HEK293 (cell line): ENCODE measurements at regions not wholly inside any gene's neighbourhood (a gene's known extent, or its start where the extent isn't known, plus 50 kb on each side); places are given as distances from the start of the nearest gene placed in this dataset.
"Not testable (repeated sequence)": the region's sequence is repeated elsewhere in the genome, so short reads cannot be mapped to it uniquely, and the experiment has no call there.

Experiments used
- CTCF ChIA-PET: fragments of 350-600 bp; formaldehyde crosslinking; extraction: SDS; loops from one replicate; lab custom pipeline; 2021; ENCODE audit warnings: antibody characterized with exemption; lab: Yijun Ruan, JAX
- POLR2A ChIA-PET: fragments of 300-600 bp; formaldehyde crosslinking; extraction: SDS; loops from one replicate; lab custom pipeline; 2020; ENCODE audit warnings: antibody characterized with exemption, inconsistent platforms; lab: Yijun Ruan, JAX
- H3K27ac ChIP-seq: fragments of 200-500 bp; sonication (Bioruptor generic); 2 replicates; pipeline ENCODE4 v1.5.1; 2014; ENCODE audit warnings: low read depth, low read length, control low read depth, inconsistent platforms; ENCODE audit errors: extremely low read depth
- H3K36me3 ChIP-seq, 2 experiments: fragments of 200-500 bp in 1 of 2; sonication (Bioruptor generic) in 1 of 2; 1 replicate in 1 of 2; 2 replicates in 1 of 2; pipeline ENCODE4 v1.5.1; 2014 to 2017; ENCODE audit warnings: inconsistent platforms in 2 of 2, low read length in 2 of 2; ENCODE audit not compliant: control insufficient read depth in 2 of 2, insufficient read depth in 1 of 2
- H3K4me1 ChIP-seq: fragments of 200-500 bp; sonication (Bioruptor generic); 2 replicates; pipeline ENCODE4 v1.5.1; 2014; ENCODE audit warnings: mild to moderate bottlenecking, low read length, inconsistent platforms; ENCODE audit not compliant: control insufficient read depth, insufficient read depth
- H3K4me3 ChIP-seq: 2 replicates; pipeline ENCODE4 v1.5.1; 2011; ENCODE audit warnings: low read depth, mild to moderate bottlenecking, control low read depth, low read length, moderate library complexity
- H3K9me3 ChIP-seq: fragments of 200-500 bp; sonication (Bioruptor generic); 2 replicates; pipeline ENCODE4 v1.5.1; 2014; ENCODE audit warnings: low read depth, low read length, inconsistent platforms; ENCODE audit not compliant: control insufficient read depth, insufficient read depth
- HOXC10 ChIP-seq: sonication (generic); formaldehyde crosslinking; IDR thresholded peaks from 2 replicates; pipeline ENCODE4 v1.8.1; 2023; ENCODE audit warnings: mild to moderate bottlenecking, missing genetic modification reagents
- KLF1 ChIP-seq: fragments of 450-650 bp; formaldehyde crosslinking; IDR thresholded peaks from 2 replicates; pipeline ENCODE4 v1.5.1; 2016; ENCODE audit warnings: missing biosample characterization, missing genetic modification characterization
- KLF10 ChIP-seq: fragments of 450-650 bp; IDR thresholded peaks from 2 replicates; pipeline ENCODE4 v1.5.1; 2018; ENCODE audit warnings: missing biosample characterization, mild to moderate bottlenecking, missing genetic modification characterization
- TCF7L2 ChIP-seq: IDR thresholded peaks from 2 replicates; pipeline ENCODE4 v1.6.1; 2011; ENCODE audit warnings: low read depth, mild to moderate bottlenecking, inconsistent platforms, low read length, moderate library complexity, borderline replicate concordance
- YY2 ChIP-seq: fragments of 450-650 bp; formaldehyde crosslinking; IDR thresholded peaks from 2 replicates; pipeline ENCODE4 v1.5.1; 2016; ENCODE audit warnings: missing biosample characterization, missing genetic modification characterization
- ZNF214 ChIP-seq: fragments of 450-650 bp; formaldehyde crosslinking; IDR thresholded peaks from 2 replicates; pipeline ENCODE4 v1.5.1; 2017; ENCODE audit warnings: missing biosample characterization, mild to moderate bottlenecking, missing genetic modification characterization, borderline replicate concordance
- ZNF23 ChIP-seq: fragments of 450-650 bp; formaldehyde crosslinking; IDR thresholded peaks from 2 replicates; pipeline ENCODE4 v1.5.1; 2016; ENCODE audit warnings: missing biosample characterization, missing genetic modification characterization, borderline replicate concordance
- ZNF24 ChIP-seq: fragments of 450-650 bp; formaldehyde crosslinking; IDR thresholded peaks from 2 replicates; pipeline ENCODE4 v1.5.1; 2016; ENCODE audit warnings: missing biosample characterization, missing genetic modification characterization
- ZNF501 ChIP-seq: fragments of 450-650 bp; formaldehyde crosslinking; IDR thresholded peaks from 2 replicates; pipeline ENCODE4 v1.5.1; 2016; ENCODE audit warnings: missing biosample characterization, missing genetic modification characterization
- ZNF747 ChIP-seq: fragments of 450-650 bp; formaldehyde crosslinking; IDR thresholded peaks from 2 replicates; pipeline ENCODE4 v1.5.1; 2016; ENCODE audit warnings: missing biosample characterization, missing genetic modification characterization
- ZNF785 ChIP-seq: fragments of 450-650 bp; formaldehyde crosslinking; IDR thresholded peaks from 2 replicates; pipeline ENCODE4 v1.5.1; 2016; ENCODE audit warnings: missing biosample characterization, missing genetic modification characterization
- ZSCAN23 ChIP-seq: fragments of 450-650 bp; formaldehyde crosslinking; IDR thresholded peaks from 2 replicates; pipeline ENCODE4 v1.5.1; 2016; ENCODE audit warnings: missing biosample characterization, missing genetic modification characterization
- ZXDB ChIP-seq: fragments of 450-650 bp; formaldehyde crosslinking; IDR thresholded peaks from 2 replicates; pipeline ENCODE4 v1.5.1; 2016; ENCODE audit warnings: missing biosample characterization, missing genetic modification characterization
- TF ChIP-seq, protein P1 (sequence below): fragments of 450-650 bp; formaldehyde crosslinking; IDR thresholded peaks from 2 replicates; pipeline ENCODE4 v1.5.1; 2016; ENCODE audit warnings: missing biosample characterization, missing genetic modification characterization
- TF ChIP-seq, protein P2 (sequence below): fragments of 450-650 bp; formaldehyde crosslinking; IDR thresholded peaks from 2 replicates; pipeline ENCODE4 v1.5.1; 2016; ENCODE audit warnings: missing biosample characterization, missing genetic modification characterization, low read depth
- TF ChIP-seq, protein P3 (sequence below): fragments of 450-650 bp; formaldehyde crosslinking; IDR thresholded peaks from 2 replicates; pipeline ENCODE4 v1.5.1; 2016; ENCODE audit warnings: missing biosample characterization, missing genetic modification characterization
- TF ChIP-seq, protein P4 (sequence below): fragments of 450-650 bp; formaldehyde crosslinking; IDR thresholded peaks from 2 replicates; pipeline ENCODE4 v1.5.1; 2016; ENCODE audit warnings: missing biosample characterization, missing genetic modification characterization
- TF ChIP-seq, protein P5 (sequence below): fragments of 450-650 bp; formaldehyde crosslinking; IDR thresholded peaks from 2 replicates; pipeline ENCODE4 v1.5.1; 2016; ENCODE audit warnings: missing biosample characterization, missing genetic modification characterization

DNA sequence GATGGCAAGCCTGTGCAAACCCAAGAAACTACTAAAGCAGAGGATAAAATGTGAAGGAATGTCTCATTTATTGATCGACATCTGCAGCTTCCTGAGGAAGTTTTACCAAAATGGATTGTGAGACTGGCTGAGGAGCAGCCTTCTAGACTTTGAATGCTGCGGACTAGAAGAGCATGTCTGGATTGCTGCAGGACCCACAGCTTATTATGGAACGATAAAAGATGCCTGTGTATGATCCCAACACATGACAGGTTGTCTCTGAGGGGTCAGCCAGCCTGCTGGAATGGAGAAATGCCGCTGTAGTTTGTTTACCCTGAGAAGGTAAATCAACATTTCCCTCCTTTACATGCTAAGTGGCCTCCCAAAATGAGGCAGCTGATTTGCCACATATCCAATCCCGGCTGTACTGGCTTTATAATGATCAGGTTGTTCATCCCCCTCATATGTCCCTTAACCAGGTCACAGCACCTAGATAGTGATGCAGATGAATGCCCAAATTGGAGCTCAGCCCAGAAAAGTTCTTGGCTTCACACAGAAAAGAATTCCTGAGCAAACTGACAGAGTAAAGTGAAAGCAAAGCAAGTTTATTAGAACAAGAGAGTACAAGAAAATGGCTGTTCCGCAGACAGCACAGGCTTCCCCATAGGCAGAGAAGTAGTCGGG lies 63.9 kb downstream of the IL12A start (continued):
- TF ChIP-seq ZXDB (no peak), ZNF23 (tag by site-specific recombination) (no peak), HOXC10 (CRISPR knock-in tag) (no peak), ZNF501 (tag by site-specific recombination) (no peak), KLF10 (tag by site-specific recombination) (no peak)

DNA sequence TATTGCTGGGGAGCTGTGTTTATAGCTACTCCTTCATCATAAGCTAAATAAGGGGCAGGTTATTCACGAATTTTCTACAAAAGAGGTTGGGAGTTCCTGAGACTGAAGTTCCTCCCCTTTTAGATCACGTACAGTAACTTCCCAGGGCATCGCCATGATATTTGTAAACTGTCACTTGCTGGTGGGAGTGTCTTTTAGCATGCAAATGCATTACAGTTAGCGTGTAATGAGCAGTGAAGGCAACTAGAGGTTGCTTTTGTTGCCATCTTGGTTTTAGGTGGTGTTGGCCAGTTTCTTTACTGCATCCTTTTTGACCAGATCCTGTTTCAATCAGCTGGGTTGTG lies 64.4 kb downstream of the IL12A start:
- Histone ChIP-seq H3K27ac (no peak overlapping the region), H3K4me1 (no peaks in the 10 kb centered on the region), H3K9me3 (no peaks in the 10 kb centered on the region)
- CTCF ChIA-PET: interaction anchor here (0.6 to 0.7 kb wide), 3 partner anchors 46 to 267 kb away, joined by 3 to 5 read pairs (median 4); no protein-coding TSS in a partner anchor
- POLR2A ChIA-PET: no interaction called here
- TF ChIP-seq YY2 (tag by site-specific recombination) (no peak), ZNF785 (tag by site-specific recombination) (no peak), ZNF214 (tag by site-specific recombination) (no peak), ZSCAN23 (tag by site-specific recombination) (no peak), ZNF747 (tag by site-specific recombination) (no peak), ZNF24 (tag by site-specific recombination) (no peak), KLF1 (tag by site-specific recombination) (no peak), TCF7L2 (no peak)
- TF ChIP-seq, protein P1, sequence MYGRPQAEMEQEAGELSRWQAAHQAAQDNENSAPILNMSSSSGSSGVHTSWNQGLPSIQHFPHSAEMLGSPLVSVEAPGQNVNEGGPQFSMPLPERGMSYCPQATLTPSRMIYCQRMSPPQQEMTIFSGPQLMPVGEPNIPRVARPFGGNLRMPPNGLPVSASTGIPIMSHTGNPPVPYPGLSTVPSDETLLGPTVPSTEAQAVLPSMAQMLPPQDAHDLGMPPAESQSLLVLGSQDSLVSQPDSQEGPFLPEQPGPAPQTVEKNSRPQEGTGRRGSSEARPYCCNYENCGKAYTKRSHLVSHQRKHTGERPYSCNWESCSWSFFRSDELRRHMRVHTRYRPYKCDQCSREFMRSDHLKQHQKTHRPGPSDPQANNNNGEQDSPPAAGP (tag by site-specific recombination): no peak
- TF ChIP-seq, protein P2, sequence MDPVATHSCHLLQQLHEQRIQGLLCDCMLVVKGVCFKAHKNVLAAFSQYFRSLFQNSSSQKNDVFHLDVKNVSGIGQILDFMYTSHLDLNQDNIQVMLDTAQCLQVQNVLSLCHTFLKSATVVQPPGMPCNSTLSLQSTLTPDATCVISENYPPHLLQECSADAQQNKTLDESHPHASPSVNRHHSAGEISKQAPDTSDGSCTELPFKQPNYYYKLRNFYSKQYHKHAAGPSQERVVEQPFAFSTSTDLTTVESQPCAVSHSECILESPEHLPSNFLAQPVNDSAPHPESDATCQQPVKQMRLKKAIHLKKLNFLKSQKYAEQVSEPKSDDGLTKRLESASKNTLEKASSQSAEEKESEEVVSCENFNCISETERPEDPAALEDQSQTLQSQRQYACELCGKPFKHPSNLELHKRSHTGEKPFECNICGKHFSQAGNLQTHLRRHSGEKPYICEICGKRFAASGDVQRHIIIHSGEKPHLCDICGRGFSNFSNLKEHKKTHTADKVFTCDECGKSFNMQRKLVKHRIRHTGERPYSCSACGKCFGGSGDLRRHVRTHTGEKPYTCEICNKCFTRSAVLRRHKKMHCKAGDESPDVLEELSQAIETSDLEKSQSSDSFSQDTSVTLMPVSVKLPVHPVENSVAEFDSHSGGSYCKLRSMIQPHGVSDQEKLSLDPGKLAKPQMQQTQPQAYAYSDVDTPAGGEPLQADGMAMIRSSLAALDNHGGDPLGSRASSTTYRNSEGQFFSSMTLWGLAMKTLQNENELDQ (tag by site-specific recombination): no peak
- TF ChIP-seq, protein P3, sequence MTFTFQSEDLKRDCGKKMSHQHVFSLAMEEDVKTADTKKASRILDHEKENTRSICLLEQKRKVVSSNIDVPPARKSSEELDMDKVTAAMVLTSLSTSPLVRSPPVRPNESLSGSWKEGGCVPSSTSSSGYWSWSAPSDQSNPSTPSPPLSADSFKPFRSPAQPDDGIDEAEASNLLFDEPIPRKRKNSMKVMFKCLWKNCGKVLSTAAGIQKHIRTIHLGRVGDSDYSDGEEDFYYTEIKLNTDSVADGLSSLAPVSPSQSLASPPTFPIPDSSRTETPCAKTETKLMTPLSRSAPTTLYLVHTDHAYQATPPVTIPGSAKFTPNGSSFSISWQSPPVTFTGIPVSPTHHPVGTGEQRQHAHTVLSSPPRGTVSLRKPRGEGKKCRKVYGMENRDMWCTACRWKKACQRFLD (tag by site-specific recombination): no peak
- TF ChIP-seq, protein P4, sequence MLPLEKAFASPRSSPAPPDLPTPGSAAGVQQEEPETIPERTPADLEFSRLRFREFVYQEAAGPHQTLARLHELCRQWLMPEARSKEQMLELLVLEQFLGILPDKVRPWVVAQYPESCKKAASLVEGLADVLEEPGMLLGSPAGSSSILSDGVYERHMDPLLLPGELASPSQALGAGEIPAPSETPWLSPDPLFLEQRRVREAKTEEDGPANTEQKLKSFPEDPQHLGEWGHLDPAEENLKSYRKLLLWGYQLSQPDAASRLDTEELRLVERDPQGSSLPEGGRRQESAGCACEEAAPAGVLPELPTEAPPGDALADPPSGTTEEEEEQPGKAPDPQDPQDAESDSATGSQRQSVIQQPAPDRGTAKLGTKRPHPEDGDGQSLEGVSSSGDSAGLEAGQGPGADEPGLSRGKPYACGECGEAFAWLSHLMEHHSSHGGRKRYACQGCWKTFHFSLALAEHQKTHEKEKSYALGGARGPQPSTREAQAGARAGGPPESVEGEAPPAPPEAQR: no peak
- TF ChIP-seq, protein P5, sequence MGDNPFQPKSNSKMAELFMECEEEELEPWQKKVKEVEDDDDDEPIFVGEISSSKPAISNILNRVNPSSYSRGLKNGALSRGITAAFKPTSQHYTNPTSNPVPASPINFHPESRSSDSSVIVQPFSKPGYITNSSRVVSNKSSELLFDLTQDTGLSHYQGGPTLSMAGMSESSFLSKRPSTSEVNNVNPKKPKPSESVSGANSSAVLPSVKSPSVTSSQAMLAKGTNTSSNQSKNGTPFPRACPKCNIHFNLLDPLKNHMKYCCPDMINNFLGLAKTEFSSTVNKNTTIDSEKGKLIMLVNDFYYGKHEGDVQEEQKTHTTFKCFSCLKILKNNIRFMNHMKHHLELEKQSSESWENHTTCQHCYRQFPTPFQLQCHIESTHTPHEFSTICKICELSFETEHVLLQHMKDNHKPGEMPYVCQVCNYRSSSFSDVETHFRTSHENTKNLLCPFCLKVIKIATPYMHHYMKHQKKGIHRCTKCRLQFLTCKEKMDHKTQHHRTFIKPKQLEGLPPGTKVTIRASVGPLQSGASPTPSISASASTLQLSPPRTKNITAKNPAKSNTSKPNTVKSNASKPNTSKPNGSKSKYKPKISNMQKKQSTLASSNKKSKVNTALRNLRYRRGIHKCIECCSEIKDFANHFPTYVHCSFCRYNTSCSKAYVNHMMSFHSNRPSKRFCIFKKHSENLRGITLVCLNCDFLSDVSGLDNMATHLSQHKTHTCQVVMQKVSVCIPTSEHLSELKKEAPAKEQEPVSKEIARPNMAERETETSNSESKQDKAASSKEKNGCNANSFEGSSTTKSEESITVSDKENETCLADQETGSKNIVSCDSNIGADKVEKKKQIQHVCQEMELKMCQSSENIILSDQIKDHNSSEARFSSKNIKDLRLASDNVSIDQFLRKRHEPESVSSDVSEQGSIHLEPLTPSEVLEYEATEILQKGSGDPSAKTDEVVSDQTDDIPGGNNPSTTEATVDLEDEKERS: no peak
- TF ChIP-seq, all 188 proteins: peak for 0
- Histone ChIP-seq H3K4me3 (no peak overlapping the region), H3K36me3 (no peaks in the 10 kb centered on the region)

DNA sequence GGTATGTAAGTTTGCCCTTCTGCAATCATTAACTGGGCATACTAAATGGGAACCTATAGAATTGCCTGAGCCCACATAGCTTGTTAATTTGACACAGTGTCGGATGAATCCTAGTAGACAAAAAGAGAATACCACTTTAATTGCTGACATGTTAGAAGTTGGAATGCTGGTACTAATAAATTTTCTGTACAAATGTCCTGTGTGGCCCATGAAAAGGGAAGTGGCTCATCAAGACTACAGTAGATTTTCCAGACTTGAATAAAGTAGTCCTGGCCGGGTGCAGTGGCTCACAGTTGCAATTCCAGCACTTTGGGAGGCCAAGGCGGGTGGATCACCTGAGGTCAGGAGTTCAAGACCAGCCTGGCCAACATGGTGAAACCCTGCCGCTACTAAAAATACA lies 66.2 kb downstream of the IL12A start:
- H3K4me3 ChIP-seq, H3K36me3 ChIP-seq, H3K9me3 ChIP-seq, CTCF ChIA-PET, H3K27ac ChIP-seq, H3K4me1 ChIP-seq, POLR2A ChIA-PET: not testable (repeated sequence)
